Spleen (tissue), 11 donors: ENCODE measurements at regions not wholly inside any gene's neighbourhood (a gene's known extent, or its start where the extent isn't known, plus 50 kb on each side); places are given as distances from the start of the nearest gene placed in this dataset.

Experiments used
- DNase-seq: peaks from one replicate; pipeline ENCODE4 v3.0.0-alpha.2; 2020
- H3K27ac ChIP-seq, 8 donors: fragments of 200-600 bp; sonication (generic) in 7 of 8; 1 replicate in 4 of 8; 2 replicates in 4 of 8; pipeline versions ENCODE4 v1.5.0 to v1.8.0; 2016 to 2021; ENCODE audit warnings: inconsistent platforms in 4 of 8, mild to moderate bottlenecking in 4 of 8, moderate library complexity in 1 of 8
- H3K27me3 ChIP-seq, 7 donors: fragments of 200-600 bp; sonication (generic) in 6 of 7; replicated peaks in 1 of 7; 1 replicate in 4 of 7; 2 replicates in 3 of 7; pipeline versions ENCODE4 v1.5.0 to v1.8.0; 2016 to 2021; ENCODE audit warnings: inconsistent platforms in 3 of 7, mild to moderate bottlenecking in 1 of 7
- H3K36me3 ChIP-seq, 6 donors: fragments of 200-600 bp; sonication (generic) in 5 of 6; 1 replicate in 4 of 6; 2 replicates in 2 of 6; pipeline versions ENCODE4 v1.5.0 to v1.8.0; 2016 to 2021; ENCODE audit warnings: inconsistent platforms in 2 of 6
- H3K4me1 ChIP-seq, 6 donors: fragments of 200-600 bp; sonication (generic) in 5 of 6; 1 replicate in 3 of 6; 2 replicates in 3 of 6; pipeline versions ENCODE4 v1.5.0 to v1.8.0; 2016 to 2021; ENCODE audit warnings: inconsistent platforms in 3 of 6
- H3K4me3 ChIP-seq, 8 donors: fragments of 200-600 bp; sonication (generic) in 7 of 8; 1 replicate in 4 of 8; 2 replicates in 4 of 8; pipeline versions ENCODE4 v1.5.0 to v1.8.0; 2016 to 2021; ENCODE audit warnings: inconsistent platforms in 4 of 8, mild to moderate bottlenecking in 4 of 8, moderate library complexity in 2 of 8
- H3K9me3 ChIP-seq, 8 donors: fragments of 200-600 bp; sonication (generic) in 7 of 8; 1 replicate in 4 of 8; 2 replicates in 4 of 8; pipeline versions ENCODE4 v1.5.0 to v1.8.0; 2016 to 2021; ENCODE audit warnings: inconsistent platforms in 4 of 8
- CTCF ChIP-seq, 11 experiments: fragments of 200-600 bp in 7 of 11; fragments of 450-650 bp in 4 of 11; sonication (generic) in 4 of 11; IDR thresholded peaks in 8 of 11; conservative IDR thresholded peaks in 3 of 11; 1 replicate in 7 of 11; 2 replicates in 4 of 11; pipeline versions ENCODE4 v1.4.0 to v1.8.0; 2016 to 2021; ENCODE audit warnings: antibody characterized with exemption in 11 of 11, inconsistent platforms in 4 of 11, mild to moderate bottlenecking in 1 of 11
- POLR2A ChIP-seq, 3 donors: fragments of 450-650 bp; IDR thresholded peaks; one replicate each; pipeline ENCODE4 v1.5.1; 2017; ENCODE audit warnings: antibody characterized with exemption in 3 of 3, mild to moderate bottlenecking in 1 of 3
- POLR2AphosphoS5 ChIP-seq, 3 donors: sonication (generic); formaldehyde crosslinking; IDR thresholded peaks; one replicate each; pipeline ENCODE4 v1.5.1; 2017; ENCODE audit warnings: antibody characterized with exemption in 3 of 3
- WGBS, 5 donors: extraction: QIAGEN DNeasy Blood & Tissue Kit in 3 of 5; methylation state at CpG; one replicate each; pipeline versions ENCODE4 v1.1.5 to v1.1.7; 2013 to 2018; 5-methylcytosine and 5-hydroxymethylcytosine counted together
- intact Hi-C: fragments of 100-400 bp; cut with DNase I; formaldehyde crosslinking; loops from one replicate; pipeline ENCODE4 v1.15.0; 2023; ENCODE audit warnings: low total_unique reads
- donor health status: healthy with polysubstance abuse.
- donor health status: DM: no; HTN: no; CAD: no; lungs with moderate emphysema.
- donor health status: DM: no; HTN: no; CAD: no.
- donor health status: Bipolar disorder and iron deficiency.
- donor health status: healthy.
- donor health status: DM: no; HTN: no; CAD: no.
- donor health status: DM: yes; HTN: yes; CAD: no.

GRCh38 chr7:94060752-94061151 lies 56.6 kb upstream of the BET1 start:
- Histone ChIP-seq H3K27me3 (peaks cover 0 to 12% (median 0%) of the 10 kb centered on the region in 7 donors), H3K9me3 (no peaks in the 10 kb centered on the region), H3K27ac (no peak overlapping the region), H3K4me3 (no peak overlapping the region), H3K4me1 (peaks cover 0 to 10% (median 1%) of the 10 kb centered on the region in 6 donors), H3K36me3 (no peaks in the 10 kb centered on the region)
- intact Hi-C loops, result no loop called here
- no peak for DNase-seq
- WGBS, 5 donors, result 54 to 67% (median 60%) methylated on average over 5 of the region's 5 CpGs
- TF ChIP-seq CTCF (IDR thresholded peaks at IDR 0.05 in 8 of 11, conservative IDR thresholded peaks at IDR 0.05 in 3 of 11) (no peak), POLR2A (IDR thresholded peaks at IDR 0.05) (no peak), POLR2AphosphoS5 (IDR thresholded peaks at IDR 0.05) (no peak)

- WGBS, 5 donors, result 54 to 69% (median 68%) methylated on average over 3 of the region's 3 CpGs
- no peaks in the 10 kb centered on the region for H3K9me3 ChIP-seq
- intact Hi-C loops, result no loop called here
- peaks cover 0 to 12% (median 0%) of the 10 kb centered on the region in 7 donors for H3K27me3 ChIP-seq
- no peak for TF ChIP-seq POLR2A (IDR thresholded peaks at IDR 0.05)
- no peak for TF ChIP-seq POLR2AphosphoS5 (IDR thresholded peaks at IDR 0.05)
- no peak for TF ChIP-seq CTCF (IDR thresholded peaks at IDR 0.05 in 8 of 11, conservative IDR thresholded peaks at IDR 0.05 in 3 of 11)
- no peak overlapping the region for H3K27ac ChIP-seq
- H3K4me3 ChIP-seq, result no peak overlapping the region
- DNase-seq, result no peak
- H3K36me3 ChIP-seq, result no peaks in the 10 kb centered on the region
- H3K4me1 ChIP-seq, result peaks cover 0 to 10% (median 1%) of the 10 kb centered on the region in 6 donors
Measured at GRCh38 chr7:94061326-94061725, 57.2 kb upstream of the BET1 start.

GRCh38 chr7:94062372-94062771 lies 58.2 kb upstream of the BET1 start:
- Histone ChIP-seq H3K9me3 (no peaks in the 10 kb centered on the region), H3K27me3 (peaks cover 0 to 12% (median 0%) of the 10 kb centered on the region in 7 donors), H3K36me3 (no peaks in the 10 kb centered on the region), H3K4me3 (no peak overlapping the region), H3K4me1 (peaks cover 0 to 10% (median 1%) of the 10 kb centered on the region in 6 donors), H3K27ac (no peak overlapping the region)
- intact Hi-C loops, result no loop called here
- 59 to 92% (median 81%) methylated on average over 3 of the region's 3 CpGs for WGBS, 5 donors
- DNase-seq, result no peak
- no peak for TF ChIP-seq POLR2AphosphoS5 (IDR thresholded peaks at IDR 0.05)
- no peak for TF ChIP-seq POLR2A (IDR thresholded peaks at IDR 0.05)
- no peak for TF ChIP-seq CTCF (IDR thresholded peaks at IDR 0.05 in 8 of 11, conservative IDR thresholded peaks at IDR 0.05 in 3 of 11)

- DNase-seq, result no peak
- intact Hi-C loops, result no loop called here
- H3K27me3 ChIP-seq, result peaks cover 0 to 12% (median 0%) of the 10 kb centered on the region in 7 donors
- H3K36me3 ChIP-seq, result no peaks in the 10 kb centered on the region
- TF ChIP-seq CTCF (IDR thresholded peaks at IDR 0.05 in 8 of 11, conservative IDR thresholded peaks at IDR 0.05 in 3 of 11) (peak in 4 of 11 experiments; percentile 9 to 22 (median 16)), POLR2A (IDR thresholded peaks at IDR 0.05) (no peak), POLR2AphosphoS5 (IDR thresholded peaks at IDR 0.05) (no peak)
- no peak overlapping the region for H3K27ac ChIP-seq
- H3K4me1 ChIP-seq, result peaks cover 0 to 15% (median 1%) of the 10 kb centered on the region in 6 donors
- WGBS, 5 donors, result 16 to 23% (median 19%) methylated on average over 4 of the region's 4 CpGs
- no peaks in the 10 kb centered on the region for H3K9me3 ChIP-seq
- no peak overlapping the region for H3K4me3 ChIP-seq
Measured at GRCh38 chr7:94064541-94065191, 60.5 kb upstream of the BET1 start.
